ENCODE measurements at regions not wholly inside any gene's neighbourhood (a gene's known extent, or its start where the extent isn't known, plus 50 kb on each side); places are given as distances from the start of the nearest gene placed in this dataset.

DNA sequence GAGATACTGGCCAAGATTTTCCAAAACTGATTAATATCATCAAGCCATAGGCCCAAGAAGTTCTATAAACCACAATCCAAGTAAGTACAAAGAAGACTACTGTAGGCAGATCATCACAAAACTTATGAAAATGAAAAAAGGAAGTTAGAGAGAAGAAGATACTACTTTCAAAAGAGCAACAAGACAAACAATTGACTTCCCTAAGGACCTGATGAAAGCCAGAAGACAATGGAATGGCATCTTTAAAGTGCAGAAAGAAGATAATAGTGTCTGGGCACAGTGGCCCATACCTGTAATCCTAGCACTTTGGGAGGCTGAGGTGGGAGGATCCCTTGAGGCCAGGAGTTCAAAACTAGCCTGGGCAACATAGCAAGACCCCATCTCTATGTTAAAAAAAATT is 243.1 kb downstream of the PRDM2 start:
- Histone ChIP-seq H3K4me3 (ENCODE audit: control extremely low read depth in 1 of 5, extremely low read depth in 1 of 5, insufficient read depth in 1 of 5, low read depth in 2 of 5, low read length in 4 of 5) (no peak overlapping the region), H3K27ac (ENCODE audit: low read length in 2 of 2) (no peak overlapping the region), H4K20me1 (ENCODE audit: control insufficient read depth, insufficient read depth, low read length, poor library complexity, severe bottlenecking) (no peaks in the 10 kb centered on the region), H3K9me3 (ENCODE audit: control extremely low read depth in 1 of 3, control insufficient read depth in 2 of 3, insufficient read depth in 1 of 3, low read length in 2 of 3) (peaks cover 3 to 7% (median 3%) of the 10 kb centered on the region in 3 donors), H3K9ac (ENCODE audit: low read length) (no peak overlapping the region), H3K4me1 (ENCODE audit: control insufficient read depth in 2 of 2, insufficient read depth in 2 of 2, low read length in 2 of 2) (no peaks in the 10 kb centered on the region), H3K79me2 (ENCODE audit: control insufficient read depth, insufficient read depth, low read length) (no peaks in the 10 kb centered on the region), H3K27me3 (replicated peaks in 1 of 4; ENCODE audit: control extremely low read depth in 1 of 4, control insufficient read depth in 3 of 4, insufficient read depth in 4 of 4, low read length in 3 of 4) (peaks cover 0 to 6% (median 2%) of the 10 kb centered on the region in 4 experiments), H2AFZ (ENCODE audit: insufficient read depth, low read depth, low read length, poor library complexity, severe bottlenecking) (no peak overlapping the region), H3K4me2 (replicated peaks; ENCODE audit: low read depth, low read length, poor library complexity, severe bottlenecking) (no peak overlapping the region), H3K36me3 (replicated peaks in 1 of 2; ENCODE audit: control extremely low read depth in 1 of 2, control insufficient read depth in 1 of 2, extremely low read depth in 1 of 2, insufficient read depth in 2 of 2, low read length in 1 of 2) (no peaks in the 10 kb centered on the region)
- no peak for ATAC-seq (ENCODE audit: low read depth)
- ChIA-PET POLR2A (no interaction called here), CTCF (interaction anchor here (0.7 to 1.5 kb wide), 2 partner anchors 19 to 217 kb away, joined by 4 read pairs; no protein-coding TSS in a partner anchor)
- Mint-ChIP-seq H3K27me3 (peaks cover 24% of the 10 kb centered on the region), H3K9me3 (ENCODE audit: insufficient read depth) (peaks cover 7% of the 10 kb centered on the region), H3K4me1 (no peaks in the 10 kb centered on the region), H3K27ac (no peak overlapping the region), H3K4me3 (no peak overlapping the region)
- no peak for DNase-seq
- intact Hi-C loops (cut with micrococcal nuclease): no loop called here
- TF ChIP-seq EZH2 (IDR thresholded peaks at IDR 0.05; ENCODE audit: borderline replicate concordance, insufficient read depth, low read depth, low read length, poor library complexity, severe bottlenecking): no peak
- TF ChIP-seq CTCF (IDR thresholded peaks at IDR 0.05): no peak

DNA sequence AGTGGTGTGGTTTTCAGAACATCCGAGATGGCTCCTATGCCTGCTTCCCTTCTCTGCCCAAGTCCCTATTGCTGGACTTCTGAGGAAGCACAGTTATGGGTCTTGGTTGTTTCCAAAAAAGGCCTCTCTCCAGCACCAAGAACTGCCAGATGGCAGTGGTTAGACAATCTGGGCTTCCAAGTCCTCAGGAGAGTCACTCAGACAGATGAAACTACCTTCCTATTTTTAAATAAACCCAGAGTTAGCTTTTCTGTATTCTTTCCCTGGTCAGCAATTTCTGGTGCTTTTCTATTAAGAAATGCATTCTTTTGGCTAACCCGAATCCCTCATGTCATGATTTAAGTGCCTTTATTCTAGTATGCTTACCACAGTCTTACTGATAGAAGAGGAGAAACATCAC is 245.9 kb downstream of the PRDM2 start:
- ATAC-seq (ENCODE audit: low read depth): no peak
- TF ChIP-seq EZH2 (IDR thresholded peaks at IDR 0.05; ENCODE audit: borderline replicate concordance, insufficient read depth, low read depth, low read length, poor library complexity, severe bottlenecking): no peak
- TF ChIP-seq CTCF (IDR thresholded peaks at IDR 0.05): no peak
- DNase-seq: no peak
- Histone ChIP-seq H3K27ac (ENCODE audit: low read length in 2 of 2) (no peak overlapping the region), H3K4me2 (replicated peaks; ENCODE audit: low read depth, low read length, poor library complexity, severe bottlenecking) (no peak overlapping the region), H3K4me1 (ENCODE audit: control insufficient read depth in 2 of 2, insufficient read depth in 2 of 2, low read length in 2 of 2) (no peaks in the 10 kb centered on the region), H3K36me3 (replicated peaks in 1 of 2; ENCODE audit: control extremely low read depth in 1 of 2, control insufficient read depth in 1 of 2, extremely low read depth in 1 of 2, insufficient read depth in 2 of 2, low read length in 1 of 2) (no peaks in the 10 kb centered on the region), H2AFZ (ENCODE audit: insufficient read depth, low read depth, low read length, poor library complexity, severe bottlenecking) (no peak overlapping the region), H3K27me3 (replicated peaks in 1 of 4; ENCODE audit: control extremely low read depth in 1 of 4, control insufficient read depth in 3 of 4, insufficient read depth in 4 of 4, low read length in 3 of 4) (peaks cover 0 to 3% (median 0%) of the 10 kb centered on the region in 4 experiments), H3K9me3 (ENCODE audit: control extremely low read depth in 1 of 3, control insufficient read depth in 2 of 3, insufficient read depth in 1 of 3, low read length in 2 of 3) (peaks cover 2 to 7% (median 3%) of the 10 kb centered on the region in 3 donors), H3K4me3 (ENCODE audit: control extremely low read depth in 1 of 5, extremely low read depth in 1 of 5, insufficient read depth in 1 of 5, low read depth in 2 of 5, low read length in 4 of 5) (no peak overlapping the region), H3K79me2 (ENCODE audit: control insufficient read depth, insufficient read depth, low read length) (no peaks in the 10 kb centered on the region), H3K9ac (ENCODE audit: low read length) (no peak overlapping the region), H4K20me1 (ENCODE audit: control insufficient read depth, insufficient read depth, low read length, poor library complexity, severe bottlenecking) (no peaks in the 10 kb centered on the region)
- Mint-ChIP-seq H3K4me1 (no peaks in the 10 kb centered on the region), H3K27ac (no peak overlapping the region), H3K27me3 (peaks cover 15% of the 10 kb centered on the region), H3K9me3 (ENCODE audit: insufficient read depth) (peaks cover 7% of the 10 kb centered on the region), H3K4me3 (no peak overlapping the region)
- ChIA-PET CTCF (interaction anchor here (0.6 kb wide), 1 partner anchor 1311 kb away, joined by 3 read pairs; no protein-coding TSS in a partner anchor), POLR2A (no interaction called here)
- intact Hi-C loops (cut with micrococcal nuclease): no loop called here
- no CpG with 5 or more reads among the region's 2 CpGs for WGBS (ENCODE audit: insufficient coverage)

Data from B cell (primary cell).